ENCODE measurements at regions not wholly inside any gene's neighbourhood (a gene's known extent, or its start where the extent isn't known, plus 50 kb on each side); places are given as distances from the start of the nearest gene placed in this dataset.

- H3K9ac ChIP-seq (replicated peaks in 1 of 4; ENCODE audit: extremely low read depth in 1 of 4, low read depth in 3 of 4, low read length in 3 of 4) = no peak overlapping the region
- H2BK20ac ChIP-seq (ENCODE audit: low read length) = no peak overlapping the region
- no peak overlapping the region for H2BK15ac ChIP-seq (ENCODE audit: low read length)
- no peak overlapping the region for H2BK120ac ChIP-seq (replicated peaks; ENCODE audit: low read depth, low read length)
- H3K4me3 ChIP-seq (ENCODE audit: extremely low read depth in 1 of 4, insufficient read depth in 2 of 4, low read depth in 3 of 4, low read length in 4 of 4) = no peak overlapping the region
- H3K4me1 ChIP-seq (replicated peaks in 1 of 4; ENCODE audit: control insufficient read depth in 3 of 4, insufficient read depth in 4 of 4, low read length in 3 of 4) = no peaks in the 10 kb centered on the region
- no peaks in the 10 kb centered on the region for H3K27me3 ChIP-seq (replicated peaks in 1 of 4; ENCODE audit: control insufficient read depth in 3 of 4, extremely low read depth in 1 of 4, insufficient read depth in 3 of 4, low read length in 3 of 4)
- FAIRE-seq (no peak), DNase-seq (ENCODE audit: low read depth in 1 of 2, low spot score in 2 of 2) (no peak)
- no peak overlapping the region for H4K5ac ChIP-seq (ENCODE audit: insufficient read length, low read depth, low read length)
- no peak overlapping the region for H3K4me2 ChIP-seq (ENCODE audit: insufficient read depth in 1 of 2, low read depth in 2 of 2, low read length in 2 of 2)
- CTCF ChIA-PET (ENCODE audit: partially characterized antibody) = interaction anchor here (0.6 to 1.4 kb wide), 2 partner anchors 17 to 205 kb away, joined by 3 read pairs; no protein-coding TSS in a partner anchor
- H3K36me3 ChIP-seq (ENCODE audit: control insufficient read depth in 2 of 4, insufficient read depth in 4 of 4, low read length in 3 of 4) = no peaks in the 10 kb centered on the region
- no peaks in the 10 kb centered on the region for H3K79me1 ChIP-seq (ENCODE audit: low read depth, low read length)
- no peak overlapping the region for H3K23ac ChIP-seq (ENCODE audit: insufficient read length)
- no peak overlapping the region for H2BK5ac ChIP-seq (ENCODE audit: low read depth, low read length)
- H2AFZ ChIP-seq (ENCODE audit: low read length) = no peak overlapping the region
- no peak overlapping the region for H3K14ac ChIP-seq (ENCODE audit: insufficient read length)
- no peak overlapping the region for H3K18ac ChIP-seq (ENCODE audit: extremely low read depth, low read length)
- no peaks in the 10 kb centered on the region for H3K79me2 ChIP-seq (ENCODE audit: control insufficient read depth in 1 of 2, insufficient read depth in 2 of 2, low read length in 2 of 2)
- H4K20me1 ChIP-seq (replicated peaks in 1 of 2; ENCODE audit: control insufficient read depth in 1 of 2, insufficient read depth in 2 of 2, low read length in 2 of 2) = no peaks in the 10 kb centered on the region
- no peaks in the 10 kb centered on the region for H3K23me2 ChIP-seq (ENCODE audit: low read depth, low read length)
- H3K4ac ChIP-seq (replicated peaks; ENCODE audit: insufficient read length, low read depth, low read length) = no peak overlapping the region
- no peak overlapping the region for H2BK12ac ChIP-seq (ENCODE audit: low read depth, low read length)
- no peaks in the 10 kb centered on the region for H3K9me3 ChIP-seq (ENCODE audit: insufficient read depth in 2 of 2, low read depth in 1 of 2, low read length in 1 of 2)
- no peak overlapping the region for H3K27ac ChIP-seq (ENCODE audit: low read depth, low read length)
- H2AK5ac ChIP-seq (ENCODE audit: low read depth, low read length) = no peak overlapping the region
- H4K8ac ChIP-seq (ENCODE audit: extremely low read depth, insufficient read depth, low read length) = no peak overlapping the region
- 93% methylated on average over 4 of the region's 4 CpGs; no CpG with 5 or more reads in 1 of the 2 experiments for WGBS, 2 experiments (ENCODE audit: extremely low coverage in 1 of 2, insufficient coverage in 1 of 2, insufficient read length in 1 of 2, insufficient replicate concordance in 2 of 2, low coverage in 1 of 2, low lambda C conversion rate in 2 of 2, missing lambda C conversion rate in 1 of 2)
- no peak overlapping the region for H4K91ac ChIP-seq (replicated peaks; ENCODE audit: insufficient read length, low read length)
- H3K56ac ChIP-seq (replicated peaks; ENCODE audit: insufficient read length, low read depth, low read length) = no peak overlapping the region
- POLR2A ChIA-PET (ENCODE audit: partially characterized antibody) = no interaction called here
- TF ChIP-seq ATF3 (IDR thresholded peaks at IDR 0.05; ENCODE audit: insufficient read depth, low read depth, low read length) (no peak), POU5F1 (IDR thresholded peaks at IDR 0.05; ENCODE audit: low read depth, low read length) (no peak), BRCA1 (IDR thresholded peaks at IDR 0.05; ENCODE audit: low read depth, low read length) (no peak), CREB1 (IDR thresholded peaks at IDR 0.05) (no peak), GTF2F1 (IDR thresholded peaks at IDR 0.05; ENCODE audit: borderline replicate concordance, low read depth, low read length) (no peak), HDAC2 (IDR thresholded peaks at IDR 0.05; ENCODE audit: borderline replicate concordance in 1 of 2, low read depth in 2 of 2, low read length in 2 of 2) (no peak), SP2 (IDR thresholded peaks at IDR 0.05; ENCODE audit: low read length) (no peak), BCL11A (IDR thresholded peaks at IDR 0.05; ENCODE audit: low read depth in 2 of 2, low read length in 2 of 2) (no peak), FOSL1 (IDR thresholded peaks at IDR 0.05; ENCODE audit: insufficient read depth, low read depth, low read length) (no peak), RBBP5 (IDR thresholded peaks at IDR 0.05; ENCODE audit: borderline replicate concordance, low read depth, low read length) (no peak), EZH2 (IDR thresholded peaks at IDR 0.05; ENCODE audit: low read depth, low read length, severe bottlenecking) (no peak), JUN (IDR thresholded peaks at IDR 0.05; ENCODE audit: low read depth, low read length) (no peak), NANOG (IDR thresholded peaks at IDR 0.05; ENCODE audit: insufficient read depth, low read depth, low read length, poor library complexity, severe bottlenecking) (no peak), PHF8 (conservative IDR thresholded peaks at IDR 0.05; ENCODE audit: low read depth, low read length) (no peak)
These were observed 415.6 kb upstream of the FZD8 start for GRCh38 chr10:36057731-36058130.
